Chondrocyte (in vitro differentiated cells): ENCODE measurements at regions not wholly inside any gene's neighbourhood (a gene's known extent, or its start where the extent isn't known, plus 50 kb on each side); places are given as distances from the start of the nearest gene placed in this dataset.

Experiments used
- DNase-seq: peaks from one replicate; pipeline ENCODE4 v3.0.0; 2021; ENCODE audit warnings: mixed read lengths, low spot score
- H3K27ac Mint-ChIP-seq: one replicate; pipeline ENCODE4 v1.8.0; 2021; ENCODE audit warnings: mild to moderate bottlenecking, moderate library complexity, mixed read lengths; ENCODE audit not compliant: unreplicated experiment
- H3K27me3 Mint-ChIP-seq: 2 replicates; pipeline ENCODE4 v1.8.0; 2021; ENCODE audit warnings: low read depth, mixed read lengths
- H3K36me3 Mint-ChIP-seq: 2 replicates; pipeline ENCODE4 v1.8.0; 2021; ENCODE audit warnings: low read depth, mixed read lengths
- H3K4me1 Mint-ChIP-seq: 2 replicates; pipeline ENCODE4 v1.8.0; 2021; ENCODE audit warnings: low read depth, mild to moderate bottlenecking, mixed read lengths
- H3K4me3 Mint-ChIP-seq: one replicate; pipeline ENCODE4 v1.8.0; 2021; ENCODE audit warnings: mild to moderate bottlenecking, moderate library complexity, mixed read lengths; ENCODE audit not compliant: unreplicated experiment
- H3K9me3 Mint-ChIP-seq: 2 replicates; pipeline ENCODE4 v1.8.0; 2021; ENCODE audit warnings: low read depth, mixed read lengths
- TF ChIP-seq, protein P1 (sequence below): fragments of 200-600 bp; sonication (generic); IDR thresholded peaks from 2 replicates; pipeline ENCODE4 v1.5.0; 2021; ENCODE audit warnings: antibody characterized with exemption, mild to moderate bottlenecking, moderate library complexity

DNA sequence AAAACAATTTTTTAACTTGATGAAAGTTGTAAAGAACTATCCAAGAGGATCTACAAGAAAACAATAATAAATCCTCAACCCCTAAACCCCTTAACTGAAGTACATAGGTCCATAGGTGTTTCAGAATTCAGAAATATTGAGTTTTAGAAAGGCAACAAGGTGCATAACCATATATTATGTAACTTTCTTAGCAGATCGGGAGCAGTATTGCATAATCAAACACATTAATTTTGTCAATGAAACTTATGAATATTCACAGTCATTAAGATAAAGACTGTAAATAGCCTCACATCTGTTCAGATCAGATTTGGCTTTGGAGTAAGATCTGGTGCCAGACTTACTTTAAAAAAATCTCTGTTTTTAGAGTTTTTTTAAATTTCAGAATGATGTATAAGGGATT, 647.1 kb upstream of the FLRT2 start:
- no peak for DNase-seq
- Mint-ChIP-seq H3K36me3 (peaks cover 2% of the 10 kb centered on the region), H3K4me3 (no peak overlapping the region)

DNA sequence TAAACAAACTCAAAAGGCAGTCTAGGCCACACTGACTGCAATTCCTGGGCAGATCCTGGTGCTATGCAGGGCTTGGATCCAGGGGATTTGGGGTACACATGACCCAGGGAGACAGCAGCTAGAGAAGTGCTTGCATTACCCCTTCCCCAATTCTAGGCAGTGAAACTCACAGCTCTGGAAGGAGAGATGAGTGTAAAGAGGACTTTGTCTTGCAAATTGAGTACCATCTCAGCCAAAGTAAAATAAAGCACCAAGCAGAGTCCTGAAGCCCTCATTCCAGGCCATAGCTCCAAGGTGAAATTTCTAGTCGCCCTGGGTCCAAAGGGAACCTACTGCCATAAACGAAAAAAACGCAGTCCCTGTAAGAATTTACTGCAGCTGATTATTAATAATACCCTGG, 644.9 kb upstream of the FLRT2 start:
- Mint-ChIP-seq H3K27ac (no peak overlapping the region), H3K9me3 (peaks cover 30% of the 10 kb centered on the region), H3K27me3 (no peaks in the 10 kb centered on the region), H3K4me3 (no peak overlapping the region), H3K4me1 (no peaks in the 10 kb centered on the region), H3K36me3 (peaks cover 4% of the 10 kb centered on the region)
- TF ChIP-seq, protein P1, sequence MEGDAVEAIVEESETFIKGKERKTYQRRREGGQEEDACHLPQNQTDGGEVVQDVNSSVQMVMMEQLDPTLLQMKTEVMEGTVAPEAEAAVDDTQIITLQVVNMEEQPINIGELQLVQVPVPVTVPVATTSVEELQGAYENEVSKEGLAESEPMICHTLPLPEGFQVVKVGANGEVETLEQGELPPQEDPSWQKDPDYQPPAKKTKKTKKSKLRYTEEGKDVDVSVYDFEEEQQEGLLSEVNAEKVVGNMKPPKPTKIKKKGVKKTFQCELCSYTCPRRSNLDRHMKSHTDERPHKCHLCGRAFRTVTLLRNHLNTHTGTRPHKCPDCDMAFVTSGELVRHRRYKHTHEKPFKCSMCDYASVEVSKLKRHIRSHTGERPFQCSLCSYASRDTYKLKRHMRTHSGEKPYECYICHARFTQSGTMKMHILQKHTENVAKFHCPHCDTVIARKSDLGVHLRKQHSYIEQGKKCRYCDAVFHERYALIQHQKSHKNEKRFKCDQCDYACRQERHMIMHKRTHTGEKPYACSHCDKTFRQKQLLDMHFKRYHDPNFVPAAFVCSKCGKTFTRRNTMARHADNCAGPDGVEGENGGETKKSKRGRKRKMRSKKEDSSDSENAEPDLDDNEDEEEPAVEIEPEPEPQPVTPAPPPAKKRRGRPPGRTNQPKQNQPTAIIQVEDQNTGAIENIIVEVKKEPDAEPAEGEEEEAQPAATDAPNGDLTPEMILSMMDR = no peak
- no peak for DNase-seq

More for the DNA sequence above, 647.1 kb upstream of the FLRT2 start:
- TF ChIP-seq, protein P1 = no peak
- Mint-ChIP-seq H3K27me3 (no peaks in the 10 kb centered on the region), H3K27ac (no peak overlapping the region), H3K9me3 (peaks cover 18% of the 10 kb centered on the region), H3K4me1 (no peaks in the 10 kb centered on the region)

DNA sequence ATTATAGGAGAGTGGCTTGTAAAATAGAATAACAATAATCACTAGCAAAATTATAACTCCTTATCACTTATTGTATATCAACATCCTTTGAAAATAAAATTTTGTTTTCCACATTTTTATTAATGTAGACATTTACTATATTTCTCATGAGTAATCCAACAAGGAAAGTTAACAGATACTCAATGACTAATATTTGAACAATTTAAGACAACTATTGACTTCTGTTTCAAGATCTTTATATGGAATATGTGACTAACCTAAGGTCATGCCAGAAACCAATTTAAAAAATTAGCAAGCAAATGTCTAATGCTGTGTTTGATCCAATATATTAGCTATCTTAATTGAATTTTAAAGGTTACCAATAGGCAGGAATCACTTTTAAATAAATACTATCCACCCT, 638.5 kb upstream of the FLRT2 start:
- H3K27ac Mint-ChIP-seq = no peak overlapping the region
- H3K4me1 Mint-ChIP-seq = no peaks in the 10 kb centered on the region
- H3K27me3 Mint-ChIP-seq = no peaks in the 10 kb centered on the region

DNA sequence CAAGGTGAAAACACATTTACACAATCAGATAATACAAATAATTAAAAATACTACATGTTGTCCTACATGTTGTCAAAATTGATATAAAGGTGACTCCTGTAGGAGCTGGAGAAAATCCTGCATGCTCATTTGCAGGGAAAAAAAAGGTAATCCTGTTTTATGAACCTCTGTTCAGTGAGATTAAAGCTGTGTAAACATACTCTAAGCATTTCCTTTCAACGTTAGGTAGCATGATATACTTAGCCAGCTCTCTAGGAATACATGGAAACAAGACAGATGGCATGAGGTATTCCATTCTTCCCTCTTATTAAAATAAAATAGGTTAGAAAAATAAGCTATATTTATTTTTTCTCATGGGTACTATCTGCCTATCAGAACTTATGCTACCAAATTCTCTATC, 635.7 kb upstream of the FLRT2 start:
- Mint-ChIP-seq H3K36me3 (no peaks in the 10 kb centered on the region), H3K27me3 (no peaks in the 10 kb centered on the region), H3K27ac (no peak overlapping the region), H3K4me3 (no peak overlapping the region), H3K9me3 (peaks cover 4% of the 10 kb centered on the region), H3K4me1 (no peaks in the 10 kb centered on the region)
- no peak for DNase-seq
- TF ChIP-seq, protein P1 = no peak

More for the DNA sequence above, 638.5 kb upstream of the FLRT2 start:
- Mint-ChIP-seq H3K36me3 (peaks cover 3% of the 10 kb centered on the region), H3K4me3 (no peak overlapping the region), H3K9me3 (peaks cover 26% of the 10 kb centered on the region)
- no peak for DNase-seq
- TF ChIP-seq, protein P1 = no peak

DNA sequence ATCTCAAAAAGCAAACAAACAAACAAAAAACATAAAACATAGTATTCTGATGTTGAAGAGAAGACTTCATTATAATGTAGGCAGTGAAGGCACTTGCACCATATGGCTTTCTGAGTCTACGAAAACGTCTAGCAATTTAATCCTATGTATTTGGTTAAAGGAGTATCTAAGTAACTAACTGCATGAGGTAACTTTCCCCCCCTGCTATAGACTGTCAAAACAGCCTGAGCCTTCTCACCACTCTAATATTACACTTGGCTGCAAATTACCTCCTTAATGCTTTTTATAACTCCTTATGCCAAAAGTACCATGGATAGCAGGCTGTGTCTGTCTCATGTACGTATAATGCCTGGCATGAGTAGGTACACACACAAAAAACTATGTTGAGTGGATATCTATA, 607.6 kb upstream of the FLRT2 start:
- Mint-ChIP-seq H3K4me1 (no peaks in the 10 kb centered on the region), H3K27me3 (no peaks in the 10 kb centered on the region), H3K36me3 (no peaks in the 10 kb centered on the region), H3K9me3 (no peaks in the 10 kb centered on the region), H3K27ac (no peak overlapping the region), H3K4me3 (no peak overlapping the region)
- DNase-seq = no peak
- TF ChIP-seq, protein P1 = no peak
